Caco-2 (cell line): ENCODE measurements at regions not wholly inside any gene's neighbourhood (a gene's known extent, or its start where the extent isn't known, plus 50 kb on each side); places are given as distances from the start of the nearest gene placed in this dataset.

Experiments used
- BruUV-seq: library from RNA; stranded (reverse); fragments of 400-500 nt; replicated peaks from 2 replicates; lab custom pipeline; 2021; lab: Mats Ljungman, UMichigan
- CTCF ChIA-PET: fragments of 300-600 bp; sonication (Branson Sonifier 250); formaldehyde crosslinking; loops from one replicate; lab custom pipeline; 2022; ENCODE audit warnings: antibody characterized with exemption; lab: Charles Lee
- POLR2A ChIA-PET: fragments of 300-600 bp; sonication (Branson Sonifier 250); formaldehyde crosslinking; loops from one replicate; lab custom pipeline; 2022; ENCODE audit warnings: antibody characterized with exemption; lab: Charles Lee
- DNase-seq, 2 experiments: peaks; one replicate each; pipeline versions ENCODE4 v3.0.0 to v3.0.0-alpha.2; 2020 to 2022
- H3K27me3 ChIP-seq: replicated peaks from 2 replicates; pipeline ENCODE4 v1.6.0; 2011; ENCODE audit warnings: low read length; ENCODE audit not compliant: control insufficient read depth, insufficient read depth
- H3K36me3 ChIP-seq: 2 replicates; pipeline ENCODE4 v1.5.1; 2011; ENCODE audit warnings: low read length; ENCODE audit not compliant: control insufficient read depth, insufficient read depth
- H3K4me1 ChIP-seq: fragments of 250-450 bp; sonication (Bioruptor Pico); 2 replicates; pipeline ENCODE4 v1.5.1; 2020; ENCODE audit warnings: mild to moderate bottlenecking
- H3K4me3 ChIP-seq: 2 replicates; pipeline ENCODE4 v1.5.1; 2011; ENCODE audit warnings: low read depth, mild to moderate bottlenecking, control low read depth, low read length
- H3K9me3 ChIP-seq: fragments of 250-450 bp; sonication (Bioruptor Pico); 2 replicates; pipeline ENCODE4 v1.5.1; 2020; ENCODE audit warnings: mild to moderate bottlenecking, moderate library complexity
- H3K27ac Mint-ChIP-seq: one replicate; pipeline ENCODE4 v1.8.0; 2022; ENCODE audit warnings: mixed read lengths; ENCODE audit not compliant: unreplicated experiment
- H3K27me3 Mint-ChIP-seq: one replicate; pipeline ENCODE4 v1.8.0; 2022; ENCODE audit warnings: mixed read lengths; ENCODE audit not compliant: insufficient read depth, unreplicated experiment
- H3K36me3 Mint-ChIP-seq: one replicate; pipeline ENCODE4 v1.8.0; 2022; ENCODE audit warnings: mild to moderate bottlenecking, mixed read lengths; ENCODE audit not compliant: insufficient read depth, unreplicated experiment
- H3K4me1 Mint-ChIP-seq: one replicate; pipeline ENCODE4 v1.8.0; 2022; ENCODE audit warnings: low read depth, mixed read lengths; ENCODE audit not compliant: unreplicated experiment
- H3K4me3 Mint-ChIP-seq: one replicate; pipeline ENCODE4 v1.8.0; 2022; ENCODE audit warnings: mild to moderate bottlenecking, moderate library complexity, mixed read lengths; ENCODE audit not compliant: unreplicated experiment
- H3K9me3 Mint-ChIP-seq: one replicate; pipeline ENCODE4 v1.8.0; 2022; ENCODE audit warnings: mixed read lengths; ENCODE audit not compliant: unreplicated experiment
- CTCF ChIP-seq, 2 experiments: fragments of 200-600 bp in 1 of 2; IDR thresholded peaks; 1 replicate in 1 of 2; 2 replicates in 1 of 2; pipeline versions ENCODE4 v1.5.1 to v1.8.0; 2011 to 2022; ENCODE audit warnings: antibody characterized with exemption in 1 of 2, control low read depth in 1 of 2, inconsistent platforms in 1 of 2, low read depth in 1 of 2, low read length in 1 of 2, mild to moderate bottlenecking in 1 of 2, moderate library complexity in 1 of 2; ENCODE audit not compliant: insufficient read depth in 1 of 2, severe bottlenecking in 1 of 2, unreplicated experiment in 1 of 2
- intact Hi-C: fragments of 100-400 bp; cut with micrococcal nuclease; formaldehyde crosslinking; loops from one replicate; pipeline ENCODE4 v1.10.0; 2022; ENCODE audit not compliant: unreplicated experiment

GRCh38 chr5:29805804-29806203 lies 1387.7 kb upstream of the CDH6 start:
- H3K27ac Mint-ChIP-seq, result no peak overlapping the region
- no peak for DNase-seq
- no TSS peak for BruUV-seq
- POLR2A ChIA-PET, result no interaction called here
- H3K27me3 ChIP-seq, result no peaks in the 10 kb centered on the region
- TF ChIP-seq CTCF (IDR thresholded peaks at IDR 0.05; ENCODE audit: insufficient read depth in 1 of 2, low read depth in 1 of 2, low read length in 1 of 2, severe bottlenecking in 1 of 2, unreplicated experiment in 1 of 2), result no peak
- CTCF ChIA-PET, result no interaction called here
- H3K27me3 Mint-ChIP-seq, result no peaks in the 10 kb centered on the region
- no peaks in the 10 kb centered on the region for H3K36me3 ChIP-seq
- H3K4me3 ChIP-seq, result no peak overlapping the region
- intact Hi-C loops, result no loop called here
- no peak overlapping the region for H3K4me3 Mint-ChIP-seq
- peaks cover 8% of the 10 kb centered on the region for H3K9me3 Mint-ChIP-seq
- peaks cover 7% of the 10 kb centered on the region for H3K4me1 Mint-ChIP-seq
- H3K9me3 ChIP-seq, result peaks cover 2% of the 10 kb centered on the region; the same call in 1 of the 2 replicates
- no peaks in the 10 kb centered on the region for H3K36me3 Mint-ChIP-seq
- H3K4me1 ChIP-seq, result peaks cover 2% of the 10 kb centered on the region; the same call in 1 of the 2 replicates

- peaks cover 9% of the 10 kb centered on the region; the same call in 1 of the 2 replicates for H3K4me1 ChIP-seq
- H3K4me1 Mint-ChIP-seq, result peaks cover 7% of the 10 kb centered on the region
- H3K36me3 ChIP-seq, result no peaks in the 10 kb centered on the region
- no peak overlapping the region for H3K27ac Mint-ChIP-seq
- intact Hi-C loops, result no loop called here
- DNase-seq, result no peak
- H3K9me3 ChIP-seq, result no peaks in the 10 kb centered on the region
- BruUV-seq, result no TSS peak
- H3K4me3 ChIP-seq, result no peak overlapping the region
- no peaks in the 10 kb centered on the region for H3K27me3 Mint-ChIP-seq
- H3K27me3 ChIP-seq, result no peaks in the 10 kb centered on the region
- no peak overlapping the region for H3K4me3 Mint-ChIP-seq
- POLR2A ChIA-PET, result no interaction called here
- H3K36me3 Mint-ChIP-seq, result no peaks in the 10 kb centered on the region
- TF ChIP-seq CTCF (IDR thresholded peaks at IDR 0.05; ENCODE audit: insufficient read depth in 1 of 2, low read depth in 1 of 2, low read length in 1 of 2, severe bottlenecking in 1 of 2, unreplicated experiment in 1 of 2), result no peak
- peaks cover 10% of the 10 kb centered on the region for H3K9me3 Mint-ChIP-seq
- CTCF ChIA-PET, result no interaction called here
Observed at GRCh38 chr5:29800752-29801151, 1392.7 kb upstream of the CDH6 start.

- DNase-seq, result no peak
- no peak for TF ChIP-seq CTCF (IDR thresholded peaks at IDR 0.05; ENCODE audit: insufficient read depth in 1 of 2, low read depth in 1 of 2, low read length in 1 of 2, severe bottlenecking in 1 of 2, unreplicated experiment in 1 of 2)
- no TSS peak for BruUV-seq
- CTCF ChIA-PET, result no interaction called here
- Histone ChIP-seq H3K4me1 (peaks cover 9% of the 10 kb centered on the region; the same call in 1 of the 2 replicates), H3K27me3 (no peaks in the 10 kb centered on the region), H3K36me3 (no peaks in the 10 kb centered on the region), H3K4me3 (no peak overlapping the region), H3K9me3 (no peaks in the 10 kb centered on the region)
- Mint-ChIP-seq H3K27me3 (no peaks in the 10 kb centered on the region), H3K9me3 (peaks cover 4% of the 10 kb centered on the region), H3K36me3 (no peaks in the 10 kb centered on the region), H3K4me1 (peaks cover 9% of the 10 kb centered on the region), H3K4me3 (no peak overlapping the region), H3K27ac (no peak overlapping the region)
- POLR2A ChIA-PET, result no interaction called here
- intact Hi-C loops, result no loop called here
Observed at GRCh38 chr5:29796013-29796412, 1397.5 kb upstream of the CDH6 start.
